CD8-positive, alpha-beta memory T cell (primary cell): ENCODE measurements at regions not wholly inside any gene's neighbourhood (a gene's known extent, or its start where the extent isn't known, plus 50 kb on each side); places are given as distances from the start of the nearest gene placed in this dataset.
"Not testable (repeated sequence)": the region's sequence is repeated elsewhere in the genome, so short reads cannot be mapped to it uniquely, and the experiment has no call there.

Source experiments
- CTCF ChIA-PET: fragments of 350-600 bp; sonication (Branson Sonifier 250); formaldehyde crosslinking; loops from one replicate; lab custom pipeline; 2021; ENCODE audit warnings: antibody characterized with exemption; lab: Charles Lee
- POLR2A ChIA-PET: fragments of 350-600 bp; sonication (Branson Sonifier 250); formaldehyde crosslinking; loops from one replicate; lab custom pipeline; 2021; ENCODE audit warnings: antibody characterized with exemption; lab: Charles Lee
- DNase-seq, 5 donors: peaks; one replicate each; pipeline versions ENCODE4 v3.0.0 to v3.0.0-alpha.2; 2020 to 2022; ENCODE audit warnings: mixed read lengths in 1 of 5
- H3K27ac ChIP-seq: one replicate; pipeline ENCODE4 v1.7.0; 2013; ENCODE audit warnings: low read depth, mild to moderate bottlenecking, low read length, moderate library complexity
- H3K27me3 ChIP-seq: 2 replicates; pipeline ENCODE4 v1.7.0; 2013; ENCODE audit warnings: low read length, mild to moderate bottlenecking; ENCODE audit not compliant: insufficient read depth, poor library complexity, severe bottlenecking
- H3K36me3 ChIP-seq: 2 replicates; pipeline ENCODE4 v1.7.0; 2013; ENCODE audit warnings: mild to moderate bottlenecking, low read length, moderate library complexity; ENCODE audit not compliant: insufficient read depth
- H3K4me1 ChIP-seq: 2 replicates; pipeline ENCODE4 v1.7.0; 2013; ENCODE audit warnings: mild to moderate bottlenecking, low read length, moderate library complexity; ENCODE audit not compliant: insufficient read depth
- H3K4me3 ChIP-seq: 2 replicates; pipeline ENCODE4 v1.7.0; 2013; ENCODE audit warnings: mild to moderate bottlenecking, low read length
- H3K9me3 ChIP-seq: 2 replicates; pipeline ENCODE4 v1.7.0; 2013; ENCODE audit warnings: mild to moderate bottlenecking, low read length
- H3K27ac Mint-ChIP-seq, 8 donors: one replicate each; pipeline ENCODE4 v1.8.0; 2020 to 2021; ENCODE audit warnings: mixed read lengths in 8 of 8, mild to moderate bottlenecking in 6 of 8, inconsistent platforms in 3 of 8, moderate library complexity in 3 of 8
- H3K27me3 Mint-ChIP-seq, 2 donors: one replicate each; pipeline ENCODE4 v1.8.0; 2020 to 2021; ENCODE audit warnings: mixed read lengths in 2 of 2, mild to moderate bottlenecking in 1 of 2, moderate library complexity in 1 of 2
- H3K36me3 Mint-ChIP-seq, 3 donors: one replicate each; pipeline ENCODE4 v1.8.0; 2020 to 2021; ENCODE audit warnings: mixed read lengths in 3 of 3, inconsistent platforms in 1 of 3, mild to moderate bottlenecking in 1 of 3
- H3K4me1 Mint-ChIP-seq, 3 donors: one replicate each; pipeline ENCODE4 v1.8.0; 2020 to 2021; ENCODE audit warnings: mixed read lengths in 3 of 3, inconsistent platforms in 1 of 3, mild to moderate bottlenecking in 1 of 3
- H3K4me3 Mint-ChIP-seq, 7 donors: one replicate each; pipeline ENCODE4 v1.8.0; 2020 to 2021; ENCODE audit warnings: mixed read lengths in 7 of 7, mild to moderate bottlenecking in 6 of 7, moderate library complexity in 4 of 7, inconsistent platforms in 2 of 7
- H3K9me3 Mint-ChIP-seq, 5 donors: one replicate each; pipeline ENCODE4 v1.8.0; 2020 to 2022; ENCODE audit warnings: mixed read lengths in 5 of 5, mild to moderate bottlenecking in 3 of 5, moderate library complexity in 2 of 5, inconsistent platforms in 1 of 5

DNA sequence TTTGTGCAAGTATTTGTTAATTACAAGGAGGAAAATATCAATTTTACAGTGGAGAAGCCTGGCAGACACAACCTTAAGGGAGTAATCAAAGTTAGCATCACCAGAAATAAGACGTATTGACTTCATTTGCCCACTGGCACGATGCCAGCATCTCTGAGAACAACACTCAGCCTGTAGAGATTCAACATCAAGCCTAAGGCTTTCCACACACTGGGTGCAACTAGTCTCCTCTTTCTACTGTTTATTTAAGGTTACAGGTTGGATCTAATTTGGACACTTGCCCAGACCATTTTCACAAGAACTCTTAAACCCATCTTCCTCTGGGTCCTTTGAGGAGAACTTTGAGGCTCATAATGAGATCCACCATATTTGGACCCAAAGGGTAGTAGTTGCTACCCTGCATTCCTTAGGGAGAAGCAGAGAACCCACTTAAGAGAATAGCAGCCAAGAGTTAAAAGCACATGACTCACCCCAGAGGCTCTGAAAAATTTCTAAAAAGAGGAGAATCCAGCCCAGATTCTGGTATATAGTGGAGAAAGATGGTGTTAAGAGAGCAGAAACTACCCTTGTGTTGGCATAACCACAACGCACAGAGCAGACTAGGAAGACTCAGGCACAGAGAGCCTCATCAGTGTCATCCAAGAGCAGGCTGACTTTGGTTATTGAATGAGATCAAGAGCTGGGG lies 97.3 kb downstream of the CCDC71L start:
- no peak for DNase-seq
- Mint-ChIP-seq H3K4me1 (no peaks in the 10 kb centered on the region), H3K36me3 (no peaks in the 10 kb centered on the region), H3K27me3 (peaks cover 0 to 40% of the 10 kb centered on the region in 2 donors), H3K4me3 (no peak overlapping the region), H3K9me3 (peaks cover 0 to 3% (median 0%) of the 10 kb centered on the region in 5 donors), H3K27ac (no peak overlapping the region)
- Histone ChIP-seq H3K27ac (no peak overlapping the region), H3K4me3 (no peak overlapping the region), H3K9me3 (no peaks in the 10 kb centered on the region), H3K4me1 (no peaks in the 10 kb centered on the region), H3K36me3 (no peaks in the 10 kb centered on the region), H3K27me3 (no peaks in the 10 kb centered on the region)
- ChIA-PET POLR2A (no interaction called here), CTCF (no interaction called here)

DNA sequence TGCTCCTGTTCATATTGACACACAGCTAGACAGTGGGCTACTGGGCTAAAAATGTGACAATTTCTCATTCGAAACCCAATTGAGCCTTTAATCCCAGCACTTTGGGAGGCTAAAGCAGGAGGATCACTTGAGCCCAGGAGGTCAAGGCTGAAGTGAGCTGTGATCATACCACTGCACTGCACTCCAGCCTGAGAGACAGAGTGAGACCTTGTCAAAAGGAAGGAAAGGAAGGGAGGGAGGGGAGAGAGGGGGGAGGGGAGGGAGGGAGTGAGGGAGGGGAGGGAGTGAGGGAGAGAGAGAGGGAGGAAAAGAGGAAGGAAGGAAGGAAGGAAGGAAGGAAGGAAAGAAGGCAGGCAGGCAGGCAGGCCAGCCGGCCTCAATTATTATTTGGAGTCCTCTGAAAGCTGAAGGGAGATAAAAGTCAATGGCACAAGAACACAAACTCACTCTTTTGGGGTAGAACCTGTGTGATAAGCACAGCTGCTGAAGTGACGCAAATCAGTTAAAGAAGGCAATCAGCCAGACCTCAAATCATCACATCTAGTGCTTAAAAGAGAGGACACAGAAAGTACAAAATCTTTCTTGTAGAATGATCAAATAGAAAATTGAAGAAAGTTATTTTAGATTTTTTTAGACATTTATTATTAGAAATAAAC lies 98.1 kb downstream of the CCDC71L start:
- Mint-ChIP-seq H3K4me1 (no peaks in the 10 kb centered on the region), H3K27me3 (peaks cover 0 to 42% of the 10 kb centered on the region in 2 donors), H3K27ac (no peak overlapping the region), H3K4me3 (no peak overlapping the region), H3K36me3 (no peaks in the 10 kb centered on the region), H3K9me3 (peaks cover 0 to 3% (median 0%) of the 10 kb centered on the region in 5 donors)
- peak overlapping the region; percentile 39 for H3K27ac ChIP-seq
- H3K4me1 ChIP-seq = no peaks in the 10 kb centered on the region
- no peaks in the 10 kb centered on the region for H3K9me3 ChIP-seq
- no peaks in the 10 kb centered on the region for H3K36me3 ChIP-seq
- DNase-seq = no peak
- ChIA-PET CTCF (no interaction called here), POLR2A (no interaction called here)
- H3K27me3 ChIP-seq = no peaks in the 10 kb centered on the region
- no peak overlapping the region for H3K4me3 ChIP-seq

DNA sequence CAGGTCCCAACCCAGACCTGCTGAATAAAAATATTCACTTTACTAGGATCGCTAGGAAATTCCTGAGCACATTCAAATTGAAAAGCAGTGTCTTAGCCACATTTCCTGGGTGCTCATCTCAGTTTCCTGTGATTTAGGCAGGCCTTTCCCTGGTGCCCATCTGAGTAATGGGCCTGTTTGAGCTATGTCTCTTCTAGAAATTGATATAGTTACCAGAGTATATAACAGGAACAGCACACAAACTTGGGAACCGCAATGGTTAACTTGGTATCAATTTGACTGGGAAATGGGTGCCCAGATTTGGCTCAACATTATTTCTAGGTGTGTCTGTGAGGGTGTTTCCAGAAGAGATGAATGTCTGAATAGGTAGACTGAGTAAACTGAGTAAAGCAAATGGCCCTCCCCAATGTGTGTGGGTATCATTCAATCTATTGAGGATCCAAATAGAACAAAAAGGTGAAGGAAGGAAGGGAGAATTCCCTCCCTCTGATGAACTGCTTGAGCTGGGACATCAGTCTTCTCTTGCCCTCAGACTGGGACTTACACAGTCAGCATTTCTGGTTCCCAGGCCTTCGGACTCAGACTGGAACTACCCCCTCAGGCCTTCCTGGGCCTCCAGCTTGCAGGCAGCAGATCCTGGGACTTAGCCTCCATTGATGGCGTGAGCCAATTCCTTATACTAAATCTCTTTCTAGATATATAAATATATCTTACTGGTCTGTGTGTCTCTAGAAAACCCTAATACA lies 99.1 kb downstream of the CCDC71L start:
- Mint-ChIP-seq H3K27me3 (peaks cover 4 to 40% of the 10 kb centered on the region in 2 donors), H3K27ac (no peak overlapping the region), H3K4me3 (no peak overlapping the region), H3K36me3 (peaks cover 0 to 3% (median 0%) of the 10 kb centered on the region in 3 donors), H3K9me3 (peaks cover 0 to 3% (median 0%) of the 10 kb centered on the region in 5 donors), H3K4me1 (no peaks in the 10 kb centered on the region)
- Histone ChIP-seq H3K9me3 (no peaks in the 10 kb centered on the region), H3K4me1 (no peaks in the 10 kb centered on the region), H3K27me3 (no peaks in the 10 kb centered on the region), H3K27ac (no peak overlapping the region), H3K4me3 (no peak overlapping the region), H3K36me3 (no peaks in the 10 kb centered on the region)
- ChIA-PET CTCF (no interaction called here), POLR2A (no interaction called here)
- no peak for DNase-seq

DNA sequence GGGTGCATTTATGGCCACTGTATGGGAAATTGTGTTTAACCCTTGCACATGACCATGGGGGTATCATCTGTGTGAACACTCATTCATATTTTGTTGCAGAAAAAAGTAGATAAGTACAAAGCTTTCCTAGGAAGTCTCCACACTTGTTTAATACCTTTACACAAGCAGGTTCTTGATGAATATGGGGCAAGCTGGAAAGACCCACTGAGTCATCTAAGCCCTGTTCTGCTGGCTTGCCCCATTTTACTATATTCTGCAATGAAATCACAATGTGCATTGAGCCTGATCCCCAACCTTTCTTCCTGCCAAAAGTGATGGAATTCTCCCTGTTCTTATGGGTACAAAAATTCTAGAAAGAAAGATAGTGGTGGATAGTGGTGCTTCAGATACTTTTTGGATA lies 99.8 kb downstream of the CCDC71L start:
- Mint-ChIP-seq H3K27me3 (peaks cover 4 to 33% of the 10 kb centered on the region in 2 donors), H3K36me3 (peaks cover 0 to 3% (median 0%) of the 10 kb centered on the region in 3 donors), H3K4me3 (no peak overlapping the region), H3K9me3 (peaks cover 0 to 3% (median 0%) of the 10 kb centered on the region in 5 donors), H3K4me1 (no peaks in the 10 kb centered on the region), H3K27ac (no peak overlapping the region)
- no peaks in the 10 kb centered on the region for H3K9me3 ChIP-seq
- no peaks in the 10 kb centered on the region for H3K27me3 ChIP-seq
- no peaks in the 10 kb centered on the region for H3K4me1 ChIP-seq
- CTCF ChIA-PET = no interaction called here
- H3K36me3 ChIP-seq = no peaks in the 10 kb centered on the region
- DNase-seq = no peak
- POLR2A ChIA-PET = no interaction called here
- no peak overlapping the region for H3K27ac ChIP-seq
- no peak overlapping the region for H3K4me3 ChIP-seq

DNA sequence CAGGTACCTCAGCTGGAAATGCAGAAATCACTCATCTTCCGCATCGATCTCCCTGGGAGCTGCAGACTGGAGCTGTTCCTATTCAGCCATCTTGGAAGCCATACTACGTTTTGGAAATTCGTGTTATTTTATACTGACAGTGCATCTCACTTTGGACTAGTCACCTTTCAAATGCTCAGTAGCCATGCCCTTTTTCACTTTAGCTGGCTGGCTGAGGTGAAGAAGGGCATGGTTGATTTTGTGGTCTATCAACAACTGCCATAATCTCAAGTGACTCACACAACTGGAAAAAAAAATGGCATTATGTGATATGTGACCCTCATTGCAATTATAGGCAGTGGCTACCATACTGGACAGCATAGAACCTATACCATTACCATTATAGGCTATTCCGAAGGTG lies 100.5 kb downstream of the CCDC71L start:
- Histone ChIP-seq H3K36me3 (no peaks in the 10 kb centered on the region), H3K9me3 (no peaks in the 10 kb centered on the region), H3K4me1 (no peaks in the 10 kb centered on the region), H3K4me3 (no peak overlapping the region), H3K27ac (no peak overlapping the region), H3K27me3 (no peaks in the 10 kb centered on the region)
- peaks cover 0 to 3% (median 0%) of the 10 kb centered on the region in 5 donors for H3K9me3 Mint-ChIP-seq
- H3K36me3 Mint-ChIP-seq = peaks cover 0 to 3% (median 0%) of the 10 kb centered on the region in 3 donors
- peaks cover 4 to 33% of the 10 kb centered on the region in 2 donors for H3K27me3 Mint-ChIP-seq
- H3K4me1 Mint-ChIP-seq = no peaks in the 10 kb centered on the region
- H3K27ac Mint-ChIP-seq = no peak overlapping the region
- no peak for DNase-seq
- CTCF ChIA-PET = no interaction called here
- POLR2A ChIA-PET = no interaction called here
- H3K4me3 Mint-ChIP-seq = no peak overlapping the region

DNA sequence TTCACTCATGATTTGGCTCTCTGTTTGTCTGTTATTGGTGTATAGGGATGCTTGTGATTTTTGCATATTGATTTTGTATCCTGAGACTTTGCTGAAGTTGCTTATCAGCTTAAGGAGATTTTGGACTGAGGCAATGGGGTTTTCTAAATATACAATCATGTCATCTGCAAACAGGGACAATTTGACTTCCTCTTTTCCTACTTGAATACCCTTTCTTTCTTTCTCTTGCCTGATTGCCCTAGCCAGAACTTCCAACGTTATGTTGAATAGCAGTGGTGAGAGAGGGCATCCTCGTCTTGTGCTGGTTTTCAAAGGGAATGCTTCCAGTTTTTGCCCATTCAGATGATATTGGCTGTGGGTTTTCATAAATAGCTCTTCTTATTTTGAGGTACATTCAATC lies 104.7 kb downstream of the CCDC71L start:
- H3K36me3 ChIP-seq, DNase-seq, CTCF ChIA-PET, H3K4me3 ChIP-seq, H3K4me1 ChIP-seq, H3K27me3 ChIP-seq, H3K4me3 Mint-ChIP-seq, H3K27ac ChIP-seq, H3K9me3 Mint-ChIP-seq, H3K36me3 Mint-ChIP-seq, H3K4me1 Mint-ChIP-seq, POLR2A ChIA-PET, H3K9me3 ChIP-seq: not testable (repeated sequence)
- peaks cover 4 to 21% of the 10 kb centered on the region in 2 donors for H3K27me3 Mint-ChIP-seq
- peak overlapping the region in 1 of 8 donors; percentile 48 for H3K27ac Mint-ChIP-seq

DNA sequence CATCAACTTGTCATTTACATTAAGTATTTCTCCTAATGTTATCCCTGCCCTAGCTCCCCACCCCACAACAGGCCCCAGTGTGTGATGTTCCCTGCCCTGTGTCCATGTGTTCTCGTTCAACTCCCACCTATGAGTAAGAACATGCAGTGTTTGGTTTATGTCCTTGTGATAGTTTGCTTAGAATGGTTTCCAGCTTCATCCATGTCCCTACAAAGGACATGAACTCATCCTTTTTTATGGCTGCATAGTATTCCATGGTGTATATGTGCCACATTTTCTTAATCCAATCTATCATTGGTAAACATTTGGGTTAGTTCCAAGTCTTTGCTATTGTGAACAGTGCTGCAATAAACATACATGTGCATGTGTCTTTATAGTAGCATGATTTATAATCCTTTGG lies 106.3 kb downstream of the CCDC71L start:
- H3K27me3 Mint-ChIP-seq = peaks cover 5 to 21% of the 10 kb centered on the region in 2 donors
- H3K4me3 Mint-ChIP-seq, DNase-seq, H3K27ac Mint-ChIP-seq, H3K27ac ChIP-seq, H3K9me3 ChIP-seq, H3K4me1 Mint-ChIP-seq, H3K36me3 Mint-ChIP-seq, H3K4me1 ChIP-seq, CTCF ChIA-PET, H3K4me3 ChIP-seq, H3K27me3 ChIP-seq, POLR2A ChIA-PET, H3K9me3 Mint-ChIP-seq, H3K36me3 ChIP-seq: not testable (repeated sequence)

DNA sequence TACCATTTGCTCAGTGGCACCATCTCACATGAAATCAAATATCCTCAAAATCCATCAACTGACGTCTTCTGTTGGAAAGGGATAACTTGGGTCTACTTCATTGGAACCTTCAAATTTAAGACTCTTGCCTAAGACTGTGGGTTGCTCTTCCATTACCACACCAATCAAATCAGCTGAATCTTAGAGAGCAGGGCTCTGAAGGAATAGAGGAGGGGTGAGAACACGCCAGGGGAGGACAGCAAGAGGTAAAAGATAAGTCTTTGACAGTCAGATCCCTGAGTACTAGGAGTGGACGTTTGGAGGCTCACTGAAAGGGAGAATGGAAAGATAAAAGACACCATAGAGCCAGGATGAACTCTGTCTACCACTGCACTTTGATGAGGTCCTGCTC lies 107.5 kb downstream of the CCDC71L start:
- Histone ChIP-seq H3K4me3 (no peak overlapping the region), H3K27me3 (no peaks in the 10 kb centered on the region), H3K36me3 (no peaks in the 10 kb centered on the region), H3K4me1 (no peaks in the 10 kb centered on the region), H3K9me3 (no peaks in the 10 kb centered on the region), H3K27ac (no peak overlapping the region)
- Mint-ChIP-seq H3K9me3 (peaks cover 0 to 6% (median 0%) of the 10 kb centered on the region in 5 donors), H3K27me3 (peaks cover 5 to 15% of the 10 kb centered on the region in 2 donors), H3K36me3 (peaks cover 0 to 8% (median 0%) of the 10 kb centered on the region in 3 donors), H3K4me1 (no peaks in the 10 kb centered on the region), H3K4me3 (no peak overlapping the region), H3K27ac (no peak overlapping the region)
- CTCF ChIA-PET = no interaction called here
- POLR2A ChIA-PET = no interaction called here
- DNase-seq = no peak
